NCI-H2227 treated with DMSO at 0.1 percent for 48 hours (cell line): ENCODE measurements at regions not wholly inside any gene's neighbourhood (a gene's known extent, or its start where the extent isn't known, plus 50 kb on each side); places are given as distances from the start of the nearest gene placed in this dataset.

Experiments
- DNase-seq: peaks from one replicate; lab custom pipeline; 2025; lab: John Stamatoyannopoulos, UW

- no peak for DNase-seq
Observed at GRCh38 chr18:71899707-71900472, 644.3 kb downstream of the CBLN2 start.

- DNase-seq, result no peak
Observed at GRCh38 chr18:71899183-71899582, 645.0 kb downstream of the CBLN2 start.

DNA sequence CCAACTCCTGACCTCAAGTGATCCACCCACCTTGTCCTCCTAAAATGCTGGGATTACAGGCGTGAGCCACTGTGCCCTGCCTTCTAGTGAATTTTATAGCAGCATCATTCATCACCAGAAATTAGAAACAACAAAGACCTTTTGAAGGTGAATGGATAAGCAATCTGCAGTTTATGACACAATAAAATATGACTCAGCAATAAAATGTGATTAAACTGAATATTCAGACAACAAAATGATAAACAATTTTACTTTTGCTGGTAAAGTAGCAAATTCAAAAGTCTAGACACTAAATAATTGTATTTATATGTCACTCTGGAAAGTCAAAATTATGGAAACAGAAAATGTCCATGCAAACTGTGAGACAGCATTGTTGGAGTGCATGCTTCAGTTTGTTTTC is 656.6 kb downstream of the CBLN2 start:
- no peak for DNase-seq

GRCh38 chr18:71878226-71878625 is 665.9 kb downstream of the CBLN2 start:
- no peak for DNase-seq

- no peak for DNase-seq
Observed at GRCh38 chr18:71873695-71874094, 670.4 kb downstream of the CBLN2 start.

DNA sequence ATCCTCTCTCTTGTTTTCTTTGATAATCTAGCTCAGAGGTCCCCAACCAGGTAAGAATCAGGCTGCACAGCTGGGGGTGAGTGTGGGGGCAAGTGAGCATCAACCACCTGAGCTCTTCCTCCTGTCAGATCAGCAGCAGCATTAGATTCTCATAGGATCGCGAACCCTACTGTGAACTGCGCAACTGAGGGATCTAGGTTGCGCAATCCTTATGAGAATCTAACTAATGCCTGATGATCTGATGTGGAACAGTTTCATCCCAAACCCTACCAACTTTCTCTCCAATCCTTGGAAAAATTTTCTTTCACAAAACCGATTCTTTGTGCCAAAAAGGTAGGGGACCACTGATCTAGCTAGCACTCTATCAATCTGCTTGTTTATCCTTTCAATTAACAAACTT is 678.3 kb downstream of the CBLN2 start:
- DNase-seq, result no peak

- no peak for DNase-seq
Observed at GRCh38 chr18:71850602-71851001, 693.5 kb downstream of the CBLN2 start.

DNA sequence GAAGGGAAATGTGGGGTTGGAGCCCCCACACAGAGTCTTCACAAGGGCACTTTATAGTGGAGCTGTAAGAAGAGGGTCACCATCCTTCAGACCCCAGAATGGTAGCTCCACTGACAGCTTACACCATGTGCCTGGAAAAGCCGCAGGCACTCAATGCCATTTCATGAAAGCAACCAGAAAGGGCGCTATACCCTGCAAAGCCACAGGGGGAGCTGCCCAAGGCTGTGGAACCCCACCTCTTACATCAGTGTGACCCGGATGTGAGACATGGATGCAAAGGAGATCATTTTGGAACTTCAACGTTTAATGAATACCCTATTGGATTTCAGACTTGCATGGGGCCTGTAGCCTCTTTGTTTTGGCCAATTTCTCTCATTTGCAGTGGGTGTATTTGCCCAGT is 694.7 kb downstream of the CBLN2 start:
- no peak for DNase-seq

DNA sequence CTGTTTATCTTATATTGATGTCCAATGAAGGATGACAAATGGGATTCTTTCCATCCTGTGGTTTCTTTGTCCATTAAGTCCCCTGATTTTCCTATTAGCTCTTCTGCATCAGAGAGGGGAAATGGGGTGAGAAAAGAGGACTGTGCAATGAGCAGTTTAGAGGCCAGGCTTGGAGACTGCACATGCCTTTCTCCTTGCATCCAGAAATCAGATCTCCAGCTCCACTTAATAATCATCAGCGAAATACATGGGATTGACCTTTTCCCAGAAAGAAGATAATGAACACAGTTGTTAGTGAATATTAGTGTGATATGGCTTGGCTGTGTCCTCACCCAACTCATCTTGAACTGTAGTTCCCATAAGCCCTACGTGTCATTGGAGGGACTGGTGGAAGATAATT is 697.4 kb downstream of the CBLN2 start:
- DNase-seq, result no peak

DNA sequence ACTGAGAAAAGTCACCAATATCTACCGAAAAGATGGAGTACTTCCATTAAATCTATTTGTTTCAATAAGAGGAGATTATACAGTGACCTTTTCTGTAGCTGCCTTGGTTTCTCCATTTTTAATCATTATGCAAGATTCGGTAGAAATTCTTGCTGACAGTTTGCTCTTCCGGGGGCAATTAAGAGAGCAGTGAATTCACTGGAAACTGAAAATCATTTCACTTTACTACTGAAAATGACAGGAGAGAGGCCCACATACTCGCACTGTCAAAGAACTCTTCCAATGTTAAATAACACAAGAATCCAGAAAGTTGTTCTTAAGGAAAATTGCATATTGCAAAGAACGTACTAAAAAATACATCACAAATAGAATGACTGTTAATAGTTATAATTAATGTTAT is 699.3 kb downstream of the CBLN2 start:
- DNase-seq, result no peak

- DNase-seq, result no peak
Observed at GRCh38 chr18:71842666-71843065, 701.5 kb downstream of the CBLN2 start.

GRCh38 chr18:71837547-71837946 is 706.6 kb downstream of the CBLN2 start:
- DNase-seq, result no peak

DNA sequence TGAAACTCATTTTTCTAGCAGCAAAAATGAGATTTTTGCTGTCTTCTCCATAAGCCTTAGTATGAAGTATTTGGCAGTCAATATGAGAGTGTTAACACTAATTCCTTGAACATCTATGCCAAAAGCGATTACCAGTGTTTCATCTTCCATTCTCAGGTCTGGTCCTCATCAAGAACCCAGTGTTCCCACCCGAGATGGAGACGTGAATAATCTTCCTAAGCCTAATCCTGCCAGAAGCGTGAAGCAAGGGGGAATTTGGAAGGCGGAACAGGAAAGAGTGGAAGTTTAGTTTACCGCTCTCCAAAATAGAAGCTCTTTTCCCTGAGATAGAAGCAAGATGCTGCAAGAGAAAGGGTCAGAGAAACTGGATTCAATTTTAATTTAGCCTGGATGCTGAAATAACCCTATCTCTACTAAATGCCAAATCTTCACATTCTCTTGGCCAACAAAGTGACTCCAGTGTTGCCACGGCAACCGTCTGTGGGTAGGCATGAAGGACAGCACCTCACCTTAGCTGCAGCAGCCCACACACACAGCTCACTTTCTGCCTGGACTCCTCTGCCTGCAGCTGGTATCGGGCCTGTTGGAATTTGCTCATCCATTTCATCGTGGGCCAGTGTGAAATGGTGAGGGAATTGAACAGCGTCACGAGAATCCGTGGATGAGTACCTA is 711.1 kb downstream of the CBLN2 start:
- no peak for DNase-seq

- no peak for DNase-seq
Observed at GRCh38 chr18:71831039-71831438, 713.1 kb downstream of the CBLN2 start.

DNA sequence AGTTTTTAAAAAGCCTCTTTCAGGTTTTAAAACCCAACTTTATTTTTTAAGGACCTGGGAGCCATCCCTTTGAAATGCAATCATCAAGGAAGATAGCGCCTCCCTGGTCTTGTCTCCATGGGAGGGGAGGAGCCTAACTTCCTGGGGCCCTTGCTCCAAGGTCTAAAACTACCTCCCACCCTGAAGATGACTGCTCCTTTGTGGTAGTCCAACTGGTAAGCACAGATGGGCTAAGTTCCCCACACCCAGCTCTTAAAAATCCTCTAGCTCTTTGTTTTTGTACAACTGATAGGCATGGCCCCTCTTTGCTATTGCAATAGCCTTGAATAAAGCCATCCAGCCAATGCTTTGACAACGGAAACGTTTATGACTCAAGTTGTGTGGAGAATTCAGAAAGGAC is 716.8 kb downstream of the CBLN2 start:
- no peak for DNase-seq

GRCh38 chr18:71815305-71815704 is 728.8 kb downstream of the CBLN2 start:
- DNase-seq, result no peak

DNA sequence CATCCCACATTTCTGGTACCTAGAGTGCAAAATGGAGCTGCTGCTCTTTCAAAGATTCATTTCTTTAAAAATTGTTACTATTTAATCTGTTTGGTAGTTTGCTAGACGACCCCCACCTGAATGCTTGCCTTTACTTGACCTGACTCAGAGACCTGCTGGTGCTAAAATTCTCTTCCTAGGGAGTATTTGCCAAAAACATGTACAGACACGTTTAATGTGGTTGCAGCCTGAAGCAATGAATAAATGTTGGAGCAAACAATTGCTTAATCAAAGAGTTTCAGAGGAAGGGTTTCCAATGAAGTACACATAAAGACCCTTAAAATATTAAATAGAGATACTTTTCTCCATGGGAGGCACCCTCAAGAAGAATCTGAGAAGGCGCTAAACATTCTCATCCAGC is 734.4 kb downstream of the CBLN2 start:
- no peak for DNase-seq

- DNase-seq, result no peak
Observed at GRCh38 chr18:71808616-71809015, 735.5 kb downstream of the CBLN2 start.

GRCh38 chr18:71807586-71807985 is 736.6 kb downstream of the CBLN2 start:
- no peak for DNase-seq

- DNase-seq, result no peak
Observed at GRCh38 chr18:71798986-71799673, 745.0 kb downstream of the CBLN2 start.

- no peak for DNase-seq
Observed at GRCh38 chr18:71797554-71797953, 746.6 kb downstream of the CBLN2 start.

- no peak for DNase-seq
Observed at GRCh38 chr18:71784777-71785176, 759.4 kb downstream of the CBLN2 start.

GRCh38 chr18:71760541-71760940 is 783.6 kb downstream of the CBLN2 start:
- DNase-seq, result no peak
